Left colon (tissue), 2 donors: ENCODE measurements at regions not wholly inside any gene's neighbourhood (a gene's known extent, or its start where the extent isn't known, plus 50 kb on each side); places are given as distances from the start of the nearest gene placed in this dataset.

ENCODE experiments used
- ATAC-seq: fragments of 200-7000 bp; cut with Tn5 transposase; one replicate; pipeline ENCODE4 v1.9.1; 2020; ENCODE audit warnings: mild to moderate bottlenecking, moderate library complexity
- DNase-seq, 2 donors: peaks; one replicate each; pipeline ENCODE4 v3.0.0-alpha.2; 2020
- intact Hi-C, 2 donors: fragments of 100-400 bp; cut with DNase I in 1 of 2; cut with micrococcal nuclease in 1 of 2; formaldehyde crosslinking; loops; one replicate each; pipeline versions ENCODE4 v1.11.2 to v1.14.0; 2022; cut with DNase I, micrococcal nuclease
- donor health status: DM: no; HTN: no; CAD: no.
- donor health status: DM: yes; HTN: yes; CAD: no.

DNA sequence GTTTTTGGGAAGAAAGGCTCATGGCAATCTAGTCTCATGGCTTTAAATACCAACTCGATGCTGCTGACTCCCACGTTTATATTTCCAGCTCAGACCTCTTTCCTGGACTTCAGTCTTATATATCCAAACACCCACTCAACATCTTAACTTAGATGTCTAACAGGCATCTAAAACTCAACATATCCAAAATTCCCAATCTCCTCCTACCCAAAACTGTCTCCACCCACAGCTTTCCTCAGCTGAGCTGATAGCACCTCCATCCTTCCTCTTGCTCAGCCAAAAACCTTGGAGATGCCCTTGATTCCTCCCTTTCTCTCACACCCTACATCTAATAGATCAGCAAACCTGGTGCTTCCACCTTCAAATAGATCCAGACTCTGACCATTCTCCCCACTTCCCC is 202.5 kb downstream of the TLE3 start:
- DNase-seq (no peak), ATAC-seq (no peak)
- intact Hi-C loops, result no loop called here

DNA sequence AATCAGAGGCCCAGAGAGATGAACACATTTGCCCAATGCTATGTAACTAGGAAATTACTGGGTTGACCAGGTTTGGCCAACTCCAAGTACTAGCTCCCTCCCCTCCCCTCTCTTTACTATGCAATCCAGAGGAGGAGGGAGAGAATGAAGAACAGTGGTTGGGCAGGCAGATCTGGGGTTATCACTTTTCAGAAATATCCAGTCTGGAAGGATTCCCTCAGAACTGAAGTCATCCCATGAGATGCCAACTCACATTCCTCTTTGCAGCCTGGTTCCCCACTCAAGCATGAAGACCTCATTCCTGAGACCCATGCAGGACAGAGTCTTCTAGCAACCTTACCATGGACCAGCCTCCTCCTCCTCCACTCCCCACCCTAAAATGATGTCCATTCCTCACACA is 201.1 kb downstream of the TLE3 start:
- intact Hi-C loops, result no loop called here
- ATAC-seq, result no peak

DNA sequence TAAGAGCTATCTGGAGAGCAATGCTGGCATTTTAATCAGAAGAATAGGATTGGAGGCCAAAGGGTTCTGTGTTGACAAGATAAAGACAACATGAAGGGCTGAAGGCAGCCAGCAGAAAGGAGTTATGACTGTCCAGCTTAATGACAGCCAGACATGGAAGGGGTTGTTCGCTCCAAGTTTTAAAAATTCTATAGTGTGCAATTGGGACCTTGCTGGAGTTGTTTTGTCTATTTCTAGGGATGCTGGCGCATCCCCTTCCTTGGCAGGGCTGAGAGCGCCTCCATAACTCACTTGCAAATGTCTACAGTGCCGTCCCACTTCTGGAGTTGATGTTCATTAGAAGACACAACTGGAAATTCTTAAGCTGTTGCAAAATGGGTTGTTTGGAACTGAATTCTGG is 200.7 kb downstream of the TLE3 start:
- intact Hi-C loops, result no loop called here
- DNase-seq, result no peak
- no peak for ATAC-seq

More for the DNA sequence above, 201.1 kb downstream of the TLE3 start:
- DNase-seq, result no peak

DNA sequence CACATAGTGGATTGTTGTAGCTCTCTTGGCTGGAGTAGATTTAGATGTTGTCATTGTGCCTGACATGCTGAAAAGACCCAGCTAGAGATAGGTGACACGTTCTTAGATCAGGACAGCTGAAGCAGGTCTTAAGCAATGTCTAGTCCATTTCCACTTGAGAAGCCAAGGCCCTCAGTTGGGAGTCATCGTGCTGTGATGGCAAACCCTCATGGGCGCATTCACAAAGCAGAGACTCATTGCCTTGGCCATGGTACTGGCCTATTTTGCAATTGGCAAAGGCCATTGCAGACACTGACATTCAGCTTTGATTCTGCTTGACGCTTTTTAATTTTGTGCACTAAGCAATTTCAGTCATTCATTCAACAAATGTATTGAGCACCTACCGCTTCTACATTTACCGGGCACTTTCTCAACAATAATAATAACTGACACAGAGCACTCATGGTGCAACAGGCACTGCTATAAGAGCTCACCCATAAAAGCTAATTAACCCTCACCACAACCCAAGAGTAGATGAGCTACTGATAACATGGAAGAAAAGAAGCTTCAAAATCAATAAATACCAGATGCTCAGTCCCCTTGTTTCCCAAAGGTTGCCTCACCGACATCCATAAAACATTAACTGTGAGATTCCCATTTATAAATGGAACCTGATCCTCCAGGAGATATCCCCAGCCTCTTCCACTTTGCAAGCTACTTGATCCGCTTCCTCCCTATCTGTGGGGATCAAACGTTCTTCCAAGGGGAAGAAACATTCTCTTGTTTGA is 200.1 kb downstream of the TLE3 start:
- intact Hi-C loops, result no loop called here
- DNase-seq (no peak), ATAC-seq (no peak)

DNA sequence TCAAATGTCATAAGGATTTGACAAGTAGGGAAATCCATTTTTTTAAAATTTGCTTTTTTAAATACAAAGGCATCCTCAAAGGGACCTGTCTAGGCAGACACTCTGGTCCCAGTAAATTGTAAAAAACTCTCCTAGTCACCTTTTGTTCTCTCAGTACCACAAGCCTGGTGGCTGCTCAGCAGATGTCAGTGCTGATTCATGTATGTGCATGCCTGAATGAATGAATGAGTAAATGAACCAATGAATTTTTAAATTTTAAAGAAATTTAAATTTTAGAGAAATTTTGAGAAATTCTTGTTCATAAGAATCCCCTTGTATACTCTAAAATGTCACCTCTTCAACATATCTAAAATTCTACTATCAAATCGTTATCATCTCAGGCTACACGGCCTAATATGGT is 199.5 kb downstream of the TLE3 start:
- no peak for DNase-seq
- intact Hi-C loops, result no loop called here
- ATAC-seq, result no peak

DNA sequence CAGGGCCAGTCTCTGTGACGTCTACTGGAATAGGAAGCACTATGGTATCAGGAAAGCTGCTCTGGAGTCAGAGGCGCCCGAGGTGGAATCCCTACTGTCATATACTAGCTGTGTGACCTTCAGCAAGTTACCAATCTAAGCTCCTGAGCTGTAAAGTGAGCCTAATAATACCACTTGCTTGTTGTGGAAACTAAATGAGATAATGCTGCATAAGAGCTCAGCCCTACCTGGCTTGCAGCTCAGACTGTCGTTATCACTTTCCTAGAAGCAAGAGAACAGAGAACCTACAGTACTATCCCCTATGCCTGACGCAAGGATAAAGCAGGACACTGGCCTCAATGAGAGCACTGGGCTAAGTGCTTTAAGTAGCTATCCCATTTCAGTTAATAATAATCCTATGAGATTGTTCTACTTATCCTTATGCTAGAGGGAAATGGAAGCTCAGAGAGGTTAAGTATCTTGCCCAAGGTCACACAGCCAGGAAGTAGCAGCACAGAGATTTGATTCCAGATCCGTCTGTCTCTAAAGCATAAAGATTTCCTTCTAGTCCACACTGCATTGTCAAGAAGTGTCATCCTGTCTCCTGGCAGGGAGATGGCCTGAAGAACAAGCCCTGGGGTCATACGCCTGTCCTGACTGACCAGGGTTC is 195.2 kb downstream of the TLE3 start:
- DNase-seq, result no peak
- intact Hi-C loops, result no loop called here
- ATAC-seq, result no peak

DNA sequence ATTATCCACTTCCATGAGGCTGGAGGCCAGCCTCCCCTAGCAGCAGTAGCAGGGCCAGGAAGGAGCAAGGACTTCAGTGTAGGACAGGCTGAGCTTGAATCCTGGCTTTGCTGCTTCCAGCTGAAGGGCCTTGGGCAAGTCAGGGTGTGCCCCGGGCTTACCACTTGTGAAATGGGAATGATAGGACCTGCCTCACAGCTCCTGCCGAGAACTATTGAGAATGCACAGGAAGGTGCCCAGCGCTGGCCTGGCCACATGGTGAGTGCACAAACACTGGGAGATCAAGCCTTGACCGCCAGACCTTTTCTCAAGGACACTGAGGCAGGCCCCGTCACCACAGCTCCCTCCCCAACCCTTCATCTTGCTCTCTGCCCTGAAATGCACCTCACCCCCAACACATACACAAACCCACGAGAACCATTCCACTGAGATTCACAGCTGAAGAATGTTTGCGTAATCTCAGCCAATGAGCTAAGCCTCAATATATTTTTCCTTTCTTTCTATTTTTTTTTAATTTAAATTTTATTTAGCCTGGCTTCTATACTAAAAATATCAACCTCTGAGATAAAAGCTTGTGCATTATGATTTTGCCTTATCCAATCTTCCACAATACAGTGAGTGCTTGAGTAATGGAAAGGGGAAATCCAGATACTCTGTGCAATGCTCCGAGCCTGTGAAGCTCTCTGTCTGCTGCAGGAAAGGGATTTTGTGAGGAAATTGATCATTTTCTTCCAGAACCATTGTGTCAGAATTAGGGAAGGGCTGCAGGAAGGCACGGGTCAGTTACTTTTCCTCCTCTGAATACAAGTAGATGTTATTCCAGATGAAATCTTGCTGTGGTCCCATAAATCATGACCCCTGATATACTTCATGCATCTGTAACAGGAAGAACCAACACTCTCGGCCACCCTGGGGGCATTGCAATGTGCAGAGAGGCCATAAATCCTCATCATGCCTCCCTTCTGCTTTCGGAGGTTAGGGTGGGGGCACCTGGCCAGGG is 193.9 kb downstream of the TLE3 start:
- DNase-seq (no peak), ATAC-seq (no peak)
- intact Hi-C loops, result no loop called here

DNA sequence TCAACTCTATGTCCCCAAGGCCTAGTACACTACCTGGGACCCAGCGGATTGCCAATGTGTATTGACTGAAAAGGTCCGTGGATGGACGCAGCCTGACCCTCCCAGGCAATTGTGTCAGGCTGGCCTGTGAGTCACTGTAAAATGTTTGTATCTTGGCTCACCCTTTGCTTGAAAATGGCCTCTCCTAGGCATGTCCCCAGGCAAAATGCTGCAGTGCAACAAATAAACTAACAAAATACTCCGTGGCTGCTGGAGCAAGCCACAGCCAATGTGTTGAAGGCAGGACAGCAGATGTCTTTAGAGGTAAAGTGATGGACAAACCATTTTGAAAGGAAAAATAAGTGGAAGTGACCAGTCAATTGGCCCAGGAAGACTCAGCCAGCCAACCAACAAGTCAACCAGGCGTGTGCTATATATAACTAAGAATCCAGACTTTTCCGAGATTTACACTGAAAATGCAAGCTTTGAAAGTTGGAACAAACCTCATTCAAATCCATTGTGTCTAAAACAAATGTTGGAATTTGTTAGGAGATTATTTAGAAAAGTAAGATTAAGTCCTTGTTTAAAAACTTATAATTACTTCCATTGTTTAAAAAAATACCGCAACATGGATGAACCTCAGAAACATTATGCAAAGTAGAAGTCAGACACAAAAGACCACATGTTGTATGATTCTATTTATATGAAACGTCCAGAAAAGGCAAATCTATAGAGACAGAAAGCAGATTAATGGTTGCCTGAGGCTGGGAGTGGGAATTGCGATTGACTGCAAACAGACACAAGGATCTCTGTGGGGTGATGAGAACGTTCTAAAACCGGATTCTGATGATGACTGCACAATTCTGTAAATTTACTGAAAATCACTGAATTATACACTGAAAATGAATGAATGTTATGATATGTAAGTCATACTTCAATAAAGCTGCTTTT is 191.2 kb downstream of the TLE3 start:
- ATAC-seq (no peak), DNase-seq (no peak)
- intact Hi-C loops, result no loop called here

DNA sequence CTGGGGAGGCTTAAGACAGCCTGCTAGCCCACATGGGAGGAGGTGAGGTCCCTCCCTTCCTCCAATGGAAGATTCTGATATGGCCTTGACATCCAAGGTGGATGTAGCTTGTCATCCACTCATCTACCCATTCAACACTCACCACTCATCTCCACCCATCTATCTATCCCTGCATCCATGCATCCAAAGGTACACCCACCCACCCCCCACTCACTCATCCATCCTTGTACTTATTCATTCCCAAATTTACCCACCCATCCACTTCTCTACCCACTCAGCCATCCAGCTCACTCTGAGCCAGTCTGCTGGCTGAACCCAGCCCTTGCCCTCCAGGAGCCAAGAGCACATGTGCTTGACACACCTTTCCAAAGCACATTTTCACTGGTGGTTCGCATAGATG is 189.7 kb downstream of the TLE3 start:
- intact Hi-C loops, result no loop called here
- DNase-seq (no peak), ATAC-seq (no peak)

DNA sequence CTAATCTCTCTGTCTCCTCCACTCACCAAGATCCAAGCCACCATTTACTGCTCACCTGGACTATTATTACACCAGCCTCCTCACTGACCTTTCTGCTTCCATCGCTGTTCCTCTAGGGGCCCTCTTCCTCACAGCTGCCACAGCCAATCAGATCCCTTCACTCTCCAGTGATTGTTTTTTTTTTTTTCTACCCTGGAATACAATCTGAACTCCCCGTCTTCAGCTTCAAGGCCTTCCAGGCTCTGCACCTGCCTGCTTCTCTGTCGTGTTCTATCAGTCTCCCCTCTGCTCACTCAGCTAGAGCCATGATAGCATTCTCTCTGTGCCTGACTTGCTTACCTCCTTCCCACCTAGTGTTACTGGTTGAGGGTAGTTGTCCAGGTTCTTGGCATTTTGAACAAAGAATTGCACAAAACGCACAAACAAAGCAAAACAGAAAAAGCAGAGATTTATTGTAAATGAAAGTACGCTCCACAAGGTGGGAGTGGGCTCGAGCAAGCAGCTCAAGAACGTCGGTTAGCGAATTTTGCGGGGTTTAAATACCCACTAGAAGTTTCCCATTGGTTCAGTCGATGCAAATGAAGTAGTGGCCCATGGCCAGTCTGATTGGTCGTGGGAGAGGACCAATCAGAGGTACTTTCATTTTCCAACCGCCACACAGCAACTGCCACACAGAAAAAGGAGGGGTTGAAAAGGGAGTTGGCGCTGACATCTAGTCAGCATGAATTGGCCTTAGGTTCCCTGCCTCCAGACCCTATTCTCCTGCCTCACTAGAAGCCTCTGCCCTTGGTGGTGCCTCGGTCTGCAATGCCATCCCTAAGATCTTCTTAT is 188.9 kb downstream of the TLE3 start:
- DNase-seq, result no peak
- intact Hi-C loops, result no loop called here
- ATAC-seq, result no peak

DNA sequence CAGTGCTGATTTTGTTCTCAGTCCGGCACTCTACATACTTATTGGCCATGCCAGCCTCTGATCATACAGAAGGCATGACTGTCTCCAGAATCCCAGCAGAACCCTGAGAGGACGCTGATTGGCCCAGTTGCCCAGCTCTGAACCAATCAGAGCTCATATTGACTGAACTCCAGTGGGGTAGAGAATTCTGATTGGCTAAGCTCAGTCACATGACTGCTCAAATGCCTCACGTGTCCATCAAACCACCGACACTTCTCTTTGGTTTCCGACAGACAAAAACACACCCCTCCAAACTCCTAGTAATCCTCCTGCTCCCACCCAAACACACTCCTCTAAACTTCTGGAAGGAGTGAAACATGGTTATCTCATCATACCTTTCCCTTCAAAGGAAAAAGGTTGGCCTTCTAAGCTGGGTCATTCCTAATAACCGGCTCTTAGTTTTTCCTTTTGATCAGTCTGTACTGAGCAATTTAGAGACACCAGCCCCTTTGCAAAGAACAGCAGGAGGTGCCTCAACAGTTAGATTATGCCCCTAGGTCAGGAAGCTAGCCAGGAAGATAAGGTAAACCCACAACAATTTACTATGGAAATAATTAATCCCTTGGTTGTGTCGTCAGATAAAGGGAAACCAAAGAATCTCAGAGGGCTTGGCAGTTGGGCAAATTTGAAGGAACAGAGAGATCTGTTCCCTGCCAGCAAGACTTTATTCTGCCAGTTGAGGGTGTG is 187.8 kb downstream of the TLE3 start:
- no peak for ATAC-seq
- intact Hi-C loops, result no loop called here
- no peak for DNase-seq

DNA sequence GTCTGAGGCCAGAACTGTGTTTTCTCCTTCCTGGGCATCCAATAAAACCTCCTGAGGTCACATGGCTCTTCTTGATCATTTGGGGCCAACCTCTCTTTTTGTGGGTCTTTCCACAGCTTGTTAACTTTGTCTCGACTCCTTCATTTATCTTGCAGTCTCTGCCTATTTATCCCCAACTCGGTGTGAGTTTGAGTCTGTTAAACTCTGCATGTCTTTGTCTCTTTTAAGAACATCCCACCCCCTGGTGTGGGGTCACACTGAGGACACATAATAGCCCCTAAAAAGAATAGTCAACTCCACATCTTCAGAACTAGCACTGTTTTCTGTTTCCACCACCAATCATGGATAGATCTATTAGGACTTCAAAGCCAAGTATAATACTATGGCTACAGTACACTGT is 187.2 kb downstream of the TLE3 start:
- DNase-seq (no peak), ATAC-seq (no peak)
- intact Hi-C loops, result no loop called here

DNA sequence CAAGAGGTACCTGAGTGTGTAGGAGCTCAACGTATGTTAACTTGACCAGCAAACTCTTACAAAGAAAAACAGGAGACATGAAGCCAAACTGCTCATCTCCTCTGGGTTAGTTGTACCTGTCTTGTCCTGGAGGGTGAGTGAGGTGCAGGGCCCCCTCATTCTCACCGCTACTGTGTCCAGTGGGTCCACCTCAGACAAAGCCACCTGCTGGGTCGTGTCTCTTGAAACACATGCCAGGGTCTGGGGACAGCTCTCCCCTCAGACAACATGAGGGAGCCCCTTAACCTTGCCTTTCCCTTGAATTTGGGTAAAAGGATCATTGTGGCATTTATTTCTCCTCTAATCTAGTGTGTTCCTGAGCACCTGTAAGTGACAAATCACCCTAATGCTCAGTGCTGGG is 185.6 kb downstream of the TLE3 start:
- no peak for ATAC-seq
- no peak for DNase-seq
- intact Hi-C loops, result no loop called here

DNA sequence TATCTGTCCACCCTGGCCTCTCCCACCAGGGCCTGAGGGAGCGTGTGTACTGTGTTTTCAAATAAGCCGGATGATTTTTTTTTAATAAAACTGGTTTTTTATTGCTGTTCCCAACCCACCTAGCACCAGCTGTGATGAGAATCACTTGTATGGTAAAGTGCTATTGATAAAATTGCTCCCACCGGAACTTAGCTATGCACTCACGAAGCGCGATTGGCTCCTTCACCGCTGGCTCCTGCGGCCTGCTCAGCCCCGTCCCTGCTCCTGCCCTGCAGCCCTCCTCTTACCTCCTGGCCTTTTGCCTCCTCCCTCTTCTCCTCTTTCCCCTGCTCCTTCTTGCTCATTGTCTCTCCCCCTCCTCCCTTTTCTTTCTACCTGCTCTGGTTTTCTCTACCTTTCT is 183.7 kb downstream of the TLE3 start:
- no peak for DNase-seq
- ATAC-seq, result no peak
- intact Hi-C loops, result no loop called here

DNA sequence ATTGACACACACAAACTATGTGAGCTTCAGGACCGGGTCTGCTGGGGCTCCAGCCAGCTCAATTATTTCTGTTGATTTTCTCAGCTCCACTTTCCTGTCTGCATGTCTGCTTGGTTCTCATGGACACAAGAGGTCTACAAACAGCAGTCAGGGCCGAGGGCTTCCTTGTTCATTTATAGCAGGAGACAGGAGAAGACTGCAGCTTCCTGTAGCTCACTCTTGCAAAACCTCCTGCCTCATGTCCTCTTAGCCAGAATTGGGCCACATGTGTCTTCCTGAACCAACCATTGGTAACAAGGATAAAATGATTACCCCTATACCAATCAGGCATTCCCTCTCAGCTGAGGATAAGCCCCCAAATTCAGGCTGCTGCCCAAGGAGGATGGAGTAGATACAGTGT is 182.8 kb downstream of the TLE3 start:
- intact Hi-C loops, result no loop called here
- ATAC-seq, result no peak
- no peak for DNase-seq

DNA sequence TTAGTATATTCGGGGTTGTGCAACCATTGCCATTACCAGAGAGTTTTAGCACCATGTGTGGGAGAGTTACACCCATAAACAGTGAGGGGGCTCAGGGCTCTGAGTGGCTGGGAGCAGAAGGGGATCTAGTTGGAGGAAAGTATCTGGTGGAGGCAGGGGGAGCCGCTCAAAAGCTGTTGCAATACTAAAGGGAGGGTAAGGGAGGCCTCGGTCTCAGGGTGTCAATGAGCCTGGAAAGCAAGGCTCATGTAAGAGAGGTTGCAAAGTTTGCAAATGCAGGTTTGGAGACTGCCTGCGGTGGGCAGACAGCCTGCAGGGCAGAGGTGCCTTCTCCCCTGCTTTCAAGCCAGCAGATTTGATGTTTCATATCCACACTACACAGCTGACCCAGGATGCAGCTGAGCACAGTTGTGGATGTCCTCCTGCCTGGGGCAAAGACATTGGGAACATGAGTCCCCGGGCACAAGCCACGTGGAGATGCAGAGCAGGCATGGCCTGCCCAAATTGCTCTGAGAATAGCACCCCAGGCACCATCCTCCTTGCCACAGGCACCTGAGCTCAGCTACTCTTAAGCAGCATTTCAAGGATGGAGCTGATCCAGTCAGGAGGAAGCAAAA is 181.4 kb downstream of the TLE3 start:
- intact Hi-C loops, result no loop called here
- DNase-seq (no peak), ATAC-seq (no peak)

DNA sequence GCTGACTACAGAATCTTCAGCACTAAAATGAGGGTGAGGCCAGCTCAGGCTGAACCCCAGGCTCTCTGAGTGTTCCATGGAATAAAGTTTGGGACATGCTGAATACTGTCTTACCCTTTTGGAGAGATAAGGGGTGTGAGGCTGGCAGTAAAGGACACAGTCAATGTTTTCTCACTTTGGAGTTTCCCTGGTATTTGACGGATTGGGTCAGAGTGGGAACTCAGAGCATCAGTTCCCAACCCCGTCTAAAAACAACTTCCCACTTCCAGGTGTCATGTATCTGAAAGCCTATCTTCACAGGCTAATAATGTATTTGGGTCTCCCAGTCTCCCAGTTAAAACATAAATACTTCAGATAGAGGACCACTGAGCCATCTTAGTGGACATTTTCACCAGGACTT is 180.7 kb downstream of the TLE3 start:
- intact Hi-C loops, result no loop called here
- ATAC-seq (no peak), DNase-seq (no peak)
